ENCODE measurements at regions not wholly inside any gene's neighbourhood (a gene's known extent, or its start where the extent isn't known, plus 50 kb on each side); places are given as distances from the start of the nearest gene placed in this dataset.

- TF ChIP-seq CTCF (IDR thresholded peaks at IDR 0.05; ENCODE audit: low read depth, low read length), result no peak
- DNase-seq (ENCODE audit: extremely low read depth, low read depth), result no peak
Observed at GRCh38 chr2:75284345-75284744, 85.0 kb upstream of the TACR1 start.

- TF ChIP-seq CTCF (IDR thresholded peaks at IDR 0.05; ENCODE audit: low read depth, low read length), result no peak
- DNase-seq (ENCODE audit: extremely low read depth, low read depth), result no peak
Observed at GRCh38 chr2:75278821-75279379, 79.6 kb upstream of the TACR1 start.

GRCh38 chr2:75278314-75278713, 79.0 kb upstream of the TACR1 start:
- TF ChIP-seq CTCF (IDR thresholded peaks at IDR 0.05; ENCODE audit: low read depth, low read length), result no peak

GRCh38 chr2:75277111-75277510, 77.8 kb upstream of the TACR1 start:
- DNase-seq (ENCODE audit: extremely low read depth, low read depth), result no peak
- TF ChIP-seq CTCF (IDR thresholded peaks at IDR 0.05; ENCODE audit: low read depth, low read length), result no peak

More at GRCh38 chr2:75278314-75278713, 79.0 kb upstream of the TACR1 start:
- no peak for DNase-seq (ENCODE audit: extremely low read depth, low read depth)

GRCh38 chr2:75276093-75277029, 77.0 kb upstream of the TACR1 start:
- TF ChIP-seq CTCF (IDR thresholded peaks at IDR 0.05; ENCODE audit: low read depth, low read length), result no peak
- no peak for DNase-seq (ENCODE audit: extremely low read depth, low read depth)

GRCh38 chr2:75274936-75275335, 75.6 kb upstream of the TACR1 start:
- no peak for DNase-seq (ENCODE audit: extremely low read depth, low read depth)
- no peak for TF ChIP-seq CTCF (IDR thresholded peaks at IDR 0.05; ENCODE audit: low read depth, low read length)

GRCh38 chr2:75268112-75268511, 68.8 kb upstream of the TACR1 start:
- DNase-seq (ENCODE audit: extremely low read depth, low read depth), result no peak
- no peak for TF ChIP-seq CTCF (IDR thresholded peaks at IDR 0.05; ENCODE audit: low read depth, low read length)
